ENCODE measurements at regions not wholly inside any gene's neighbourhood (a gene's known extent, or its start where the extent isn't known, plus 50 kb on each side); places are given as distances from the start of the nearest gene placed in this dataset.

- TF ChIP-seq CHD7 (IDR thresholded peaks at IDR 0.05; ENCODE audit: insufficient replicate concordance, low read length): no peak
- no peak for TF ChIP-seq PHF8 (conservative IDR thresholded peaks at IDR 0.05; ENCODE audit: low read depth, low read length)
- no peak for TF ChIP-seq NRF1 (IDR thresholded peaks at IDR 0.05; ENCODE audit: low read depth, low read length)
- TF ChIP-seq RFX5 (IDR thresholded peaks at IDR 0.05; ENCODE audit: borderline replicate concordance, low read depth, low read length): no peak
- TF ChIP-seq GTF2F1 (IDR thresholded peaks at IDR 0.05; ENCODE audit: borderline replicate concordance, low read depth, low read length): no peak
- no peak for TF ChIP-seq CTBP2 (IDR thresholded peaks at IDR 0.05; ENCODE audit: borderline replicate concordance, insufficient read depth, insufficient read length, low read length)
- TF ChIP-seq HDAC2 (IDR thresholded peaks at IDR 0.05; ENCODE audit: borderline replicate concordance in 1 of 2, low read depth in 2 of 2, low read length in 2 of 2): no peak
- no peak for TF ChIP-seq KDM1A (IDR thresholded peaks at IDR 0.05; ENCODE audit: borderline replicate concordance, low read length)
- TF ChIP-seq BCL11A (IDR thresholded peaks at IDR 0.05; ENCODE audit: low read depth in 2 of 2, low read length in 2 of 2): no peak
- TF ChIP-seq ATF3 (IDR thresholded peaks at IDR 0.05; ENCODE audit: insufficient read depth, low read depth, low read length): no peak
- no peak for TF ChIP-seq RXRA (IDR thresholded peaks at IDR 0.05; ENCODE audit: insufficient read depth, low read depth, low read length)
Measured at GRCh38 chr11:109362059-109362458, 59.9 kb upstream of the C11orf87 start (continued).
